Skin epidermis (tissue), 12 donors: ENCODE measurements at regions not wholly inside any gene's neighbourhood (a gene's known extent, or its start where the extent isn't known, plus 50 kb on each side); places are given as distances from the start of the nearest gene placed in this dataset.
A peak's percentile ranks its signal among the peaks of the same experiment; 100 is the strongest.
"Not testable (repeated sequence)": the region's sequence is repeated elsewhere in the genome, so short reads cannot be mapped to it uniquely, and the experiment has no call there.

ENCODE experiments used
- H3K27ac ChIP-seq, 21 experiments: fragments of 200-600 bp; sonication (generic) in 11 of 21; one replicate each; pipeline ENCODE4 v1.5.0; 2020; ENCODE audit warnings: mild to moderate bottlenecking in 3 of 21, inconsistent platforms in 2 of 21, moderate library complexity in 2 of 21
- H3K4me3 ChIP-seq, 7 experiments: fragments of 200-600 bp; sonication (generic) in 2 of 7; one replicate each; pipeline ENCODE4 v1.5.0; 2020; ENCODE audit warnings: inconsistent platforms in 2 of 7, mild to moderate bottlenecking in 2 of 7, moderate library complexity in 1 of 7

DNA sequence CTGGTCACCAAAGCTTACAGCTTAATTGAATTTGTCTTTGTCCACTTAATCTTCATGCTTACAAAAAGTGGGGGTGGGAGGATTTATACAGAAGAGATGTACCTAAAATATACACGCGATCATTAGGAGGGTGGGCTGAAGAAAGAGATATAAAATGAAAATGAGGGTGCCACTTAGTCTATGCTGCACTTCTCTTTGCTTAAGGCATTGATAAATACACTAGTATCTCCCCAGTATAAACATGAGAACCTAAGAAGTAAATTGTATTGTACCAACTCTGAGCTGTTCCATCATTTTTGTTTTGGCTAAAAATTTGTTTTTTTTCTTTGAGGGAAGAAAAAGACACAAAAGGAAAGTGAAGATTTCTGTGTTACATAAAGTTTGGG is 170.8 kb upstream of the ZNF217 start:
- H3K4me3 ChIP-seq: no peak overlapping the region
- peak overlapping the region in 3 of 21 experiments; percentile 2 to 48 (median 14) for H3K27ac ChIP-seq

- Histone ChIP-seq H3K4me3 (no peak overlapping the region), H3K27ac (peak overlapping the region in 4 of 21 experiments; percentile 2 to 48 (median 20))
These were observed 170.2 kb upstream of the ZNF217 start for GRCh38 chr20:53763707-53764414.

DNA sequence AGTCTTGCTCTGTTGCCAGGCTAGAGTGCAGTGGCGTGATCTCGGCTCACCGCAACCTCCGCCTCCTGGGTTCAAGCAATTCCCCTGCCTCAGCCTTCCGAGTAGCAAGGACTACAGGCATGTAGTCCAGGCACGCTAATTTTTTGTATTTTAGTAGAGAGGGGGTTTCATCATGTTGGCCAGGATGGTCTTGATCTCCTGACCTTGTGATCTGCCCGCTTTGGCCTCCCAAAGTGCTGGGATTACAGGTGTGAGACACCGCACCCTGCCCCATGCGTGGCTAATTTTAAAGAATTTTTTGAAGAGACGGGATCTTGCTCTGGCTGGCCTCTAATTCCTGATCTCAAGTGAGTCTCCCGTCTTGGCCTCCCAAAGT is 168.8 kb upstream of the ZNF217 start:
- not testable (repeated sequence) for H3K4me3 ChIP-seq, H3K27ac ChIP-seq

DNA sequence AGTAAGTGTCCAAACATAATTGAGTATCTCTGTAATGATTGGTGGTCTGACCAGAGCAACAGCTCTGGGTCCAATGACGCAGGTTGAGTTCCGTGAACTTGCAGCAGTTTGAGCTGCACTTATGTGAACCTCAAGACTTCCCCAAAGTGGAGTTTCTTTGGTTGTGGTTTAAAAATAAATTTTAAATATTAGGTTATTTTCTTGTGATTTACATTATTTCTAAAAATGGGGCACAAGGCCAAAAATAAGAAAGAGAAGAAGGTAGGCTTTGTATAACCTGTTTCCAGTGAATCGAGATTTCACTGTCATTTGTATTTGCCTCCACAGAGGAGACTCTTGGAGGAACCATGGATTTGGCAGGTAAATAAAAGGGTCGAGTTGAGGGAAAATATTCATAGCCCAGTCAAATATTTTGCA is 166.4 kb upstream of the ZNF217 start:
- Histone ChIP-seq H3K4me3 (no peak overlapping the region), H3K27ac (no peak overlapping the region)

DNA sequence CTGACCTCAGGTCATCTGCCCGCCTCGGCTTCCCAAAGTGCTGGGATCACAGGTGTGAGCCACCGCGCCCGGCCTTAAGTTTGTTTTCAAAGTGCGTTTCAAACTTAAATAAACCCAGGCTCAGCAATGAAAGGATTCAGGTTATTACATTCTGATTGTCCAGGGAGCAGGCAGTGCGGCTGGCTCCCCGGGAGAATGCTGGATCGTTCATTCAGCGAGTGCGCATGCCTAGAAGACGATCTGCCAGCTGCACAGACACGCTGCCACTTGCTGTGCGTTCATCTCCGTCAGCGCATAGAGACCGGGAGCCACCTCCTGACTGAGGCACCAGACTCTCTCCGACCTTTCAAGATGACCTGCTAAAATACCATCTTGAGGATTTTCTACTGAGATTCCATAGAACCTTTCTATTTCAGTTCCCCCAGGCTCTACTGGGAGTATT is 163.9 kb upstream of the ZNF217 start:
- Histone ChIP-seq H3K4me3 (no peak overlapping the region), H3K27ac (peak overlapping the region in 5 of 21 experiments; percentile 1 to 42 (median 26))

GRCh38 chr20:53755733-53756531 is 162.3 kb upstream of the ZNF217 start:
- no peak overlapping the region for H3K4me3 ChIP-seq
- H3K27ac ChIP-seq: peak overlapping the region in 5 of 21 experiments; percentile 3 to 88 (median 27)

DNA sequence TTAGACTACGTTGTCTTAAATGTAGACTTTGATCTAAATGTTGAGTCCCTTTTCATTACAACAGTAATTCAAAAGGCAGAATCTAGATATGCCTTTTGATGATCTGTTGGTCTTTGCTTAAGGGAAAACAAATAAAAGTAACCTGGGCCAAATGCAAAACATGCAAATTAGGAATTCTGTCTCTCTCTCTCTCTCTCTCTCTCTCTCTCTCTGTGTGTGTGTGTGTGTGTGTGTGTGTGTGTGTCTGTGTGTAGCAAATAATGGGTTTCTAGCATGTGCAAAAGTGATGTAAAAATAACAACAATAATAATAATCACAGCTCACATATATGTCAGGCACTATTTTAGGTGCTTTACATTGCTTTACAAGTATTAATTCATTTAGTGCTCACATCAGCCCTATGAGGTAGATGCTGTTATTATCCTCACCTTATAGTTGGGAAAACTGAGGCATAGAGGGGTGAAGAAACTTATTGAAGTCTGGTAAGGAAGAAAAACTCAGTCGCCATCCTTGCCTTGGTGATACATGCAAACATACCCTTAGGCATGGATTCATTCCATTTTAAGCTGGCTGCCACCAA is 160.3 kb upstream of the ZNF217 start:
- peak overlapping the region in 13 of 21 experiments; percentile 8 to 90 (median 40) for H3K27ac ChIP-seq
- H3K4me3 ChIP-seq: no peak overlapping the region

GRCh38 chr20:53752971-53753879 is 159.6 kb upstream of the ZNF217 start:
- Histone ChIP-seq H3K4me3 (no peak overlapping the region), H3K27ac (peak overlapping the region in 16 of 21 experiments; percentile 9 to 90 (median 74))

- H3K4me3 ChIP-seq: no peak overlapping the region
- H3K27ac ChIP-seq: peak overlapping the region in 17 of 21 experiments; percentile 31 to 90 (median 74)
These were observed 158.9 kb upstream of the ZNF217 start for GRCh38 chr20:53752583-53752970.

GRCh38 chr20:53751620-53752318 is 158.1 kb upstream of the ZNF217 start:
- Histone ChIP-seq H3K4me3 (no peak overlapping the region), H3K27ac (peak overlapping the region in 20 of 21 experiments; percentile 31 to 90 (median 74))

GRCh38 chr20:53750827-53751619 is 157.4 kb upstream of the ZNF217 start:
- Histone ChIP-seq H3K4me3 (no peak overlapping the region), H3K27ac (peak overlapping the region in 20 of 21 experiments; percentile 31 to 90 (median 74))

DNA sequence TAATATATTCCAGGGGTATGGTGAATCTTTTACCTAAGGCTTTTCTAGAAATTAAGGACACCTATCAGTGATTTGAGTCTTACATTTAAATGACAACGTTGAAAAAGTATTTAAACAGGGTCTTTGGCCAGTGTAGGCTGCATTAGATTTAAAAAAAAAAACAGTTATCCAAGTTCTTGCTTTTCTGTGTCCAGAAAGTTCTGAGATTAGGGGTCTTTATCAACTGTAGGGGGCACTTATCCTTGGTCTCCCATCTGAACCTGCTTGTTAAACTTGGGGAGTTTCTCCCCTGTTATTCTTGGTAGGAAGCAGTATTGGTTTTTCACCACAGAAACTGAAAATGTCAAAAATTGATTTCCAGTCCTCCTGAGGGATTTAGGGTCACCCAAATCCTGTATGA is 155.9 kb upstream of the ZNF217 start:
- Histone ChIP-seq H3K4me3 (no peak overlapping the region), H3K27ac (peak overlapping the region in 4 of 21 experiments; percentile 28 to 88 (median 46))

DNA sequence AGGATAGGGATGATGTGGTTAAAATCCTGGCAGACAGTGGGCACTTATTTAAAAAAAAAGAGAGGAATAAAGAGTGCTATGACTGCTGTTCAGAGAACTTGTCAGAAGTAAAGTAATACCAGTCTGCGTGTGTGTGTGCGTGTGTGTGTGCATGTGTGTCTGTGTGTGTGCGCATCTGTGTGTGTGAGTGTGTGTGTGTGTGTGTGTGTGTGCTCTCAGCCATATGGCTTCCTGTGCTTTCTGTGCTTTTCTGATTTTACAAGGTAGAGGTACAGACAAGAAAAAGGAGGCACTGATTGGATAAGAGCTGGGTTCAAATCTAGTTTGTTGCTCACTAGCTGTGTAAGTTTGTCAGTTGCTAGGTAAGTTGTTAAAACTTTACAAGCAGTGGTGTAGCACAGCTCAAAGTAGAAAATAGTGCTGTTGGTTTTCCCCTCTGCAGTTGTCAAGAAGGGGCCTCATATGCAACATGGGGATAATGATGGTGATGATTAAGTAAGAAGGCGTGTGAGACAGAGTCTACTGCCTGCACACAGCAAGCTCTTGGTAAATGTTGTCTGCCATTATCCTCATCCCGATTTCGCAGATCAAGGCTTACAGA is 155.3 kb upstream of the ZNF217 start:
- Histone ChIP-seq H3K4me3 (no peak overlapping the region), H3K27ac (peak overlapping the region in 8 of 21 experiments; percentile 12 to 52 (median 34))

- Histone ChIP-seq H3K4me3 (no peak overlapping the region), H3K27ac (peak overlapping the region in 8 of 21 experiments; percentile 3 to 52 (median 34))
These were observed 154.5 kb upstream of the ZNF217 start for GRCh38 chr20:53748176-53748575.

- H3K4me3 ChIP-seq: no peak overlapping the region
- H3K27ac ChIP-seq: no peak overlapping the region
These were observed 150.1 kb upstream of the ZNF217 start for GRCh38 chr20:53743607-53744260.

GRCh38 chr20:53742685-53743081 is 149.0 kb upstream of the ZNF217 start:
- no peak overlapping the region for H3K4me3 ChIP-seq
- H3K27ac ChIP-seq: no peak overlapping the region

DNA sequence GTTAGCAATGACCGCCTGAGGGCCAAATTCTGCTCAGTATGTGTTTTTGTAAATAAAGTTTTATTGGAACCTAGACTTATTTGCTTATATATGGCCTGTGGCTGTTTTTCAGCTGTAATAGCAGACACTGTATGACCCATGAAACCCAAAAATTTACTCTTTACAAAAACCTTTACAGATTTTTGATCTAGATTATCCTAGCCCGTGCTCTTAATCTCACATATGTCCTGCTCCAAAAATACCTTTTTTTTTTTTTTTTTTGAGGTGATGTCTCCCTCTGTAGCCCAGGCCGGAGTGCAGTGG is 148.0 kb upstream of the ZNF217 start:
- H3K27ac ChIP-seq: peak overlapping the region in 3 of 21 experiments; percentile 84 to 89 (median 88)
- no peak overlapping the region for H3K4me3 ChIP-seq
